GM19035 (cell line): ENCODE measurements at regions not wholly inside any gene's neighbourhood (a gene's known extent, or its start where the extent isn't known, plus 50 kb on each side); places are given as distances from the start of the nearest gene placed in this dataset.
"Not testable (repeated sequence)": the region's sequence is repeated elsewhere in the genome, so short reads cannot be mapped to it uniquely, and the experiment has no call there.

Experiments
- ATAC-seq: cut with Tn5 transposase; IDR thresholded peaks from one replicate; pipeline ENCODE4 v1.9.1; 2021; ENCODE audit not compliant: unreplicated experiment

GRCh38 chr1:118575060-118575459 lies 390.0 kb upstream of the SPAG17 start:
- ATAC-seq: no peak

GRCh38 chr1:118564961-118565703 lies 380.1 kb upstream of the SPAG17 start:
- no peak for ATAC-seq

- no peak for ATAC-seq
Observed at GRCh38 chr1:118563981-118564951, 379.2 kb upstream of the SPAG17 start.

DNA sequence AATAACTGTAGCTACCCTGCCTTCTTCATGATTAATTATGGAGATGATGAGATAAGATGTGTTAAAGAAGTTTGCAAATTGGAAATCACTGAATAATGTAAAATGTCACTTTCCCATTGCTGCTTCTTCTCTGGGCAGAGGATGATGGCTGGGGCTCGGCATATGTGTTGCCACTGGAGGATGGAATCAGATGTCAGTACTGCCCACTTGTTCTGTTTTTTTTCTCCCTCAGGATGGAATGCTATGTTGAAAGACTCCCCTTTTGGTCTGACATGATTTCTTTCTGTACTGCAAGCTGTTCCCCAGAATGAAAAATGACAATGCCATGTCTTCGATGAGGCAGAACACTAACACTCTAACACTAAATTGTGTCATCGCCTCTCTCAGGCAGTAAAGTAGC lies 373.9 kb upstream of the SPAG17 start:
- ATAC-seq: no peak

GRCh38 chr1:118556936-118557335 lies 371.9 kb upstream of the SPAG17 start:
- ATAC-seq: no peak

GRCh38 chr1:118555638-118556037 lies 370.6 kb upstream of the SPAG17 start:
- no peak for ATAC-seq

DNA sequence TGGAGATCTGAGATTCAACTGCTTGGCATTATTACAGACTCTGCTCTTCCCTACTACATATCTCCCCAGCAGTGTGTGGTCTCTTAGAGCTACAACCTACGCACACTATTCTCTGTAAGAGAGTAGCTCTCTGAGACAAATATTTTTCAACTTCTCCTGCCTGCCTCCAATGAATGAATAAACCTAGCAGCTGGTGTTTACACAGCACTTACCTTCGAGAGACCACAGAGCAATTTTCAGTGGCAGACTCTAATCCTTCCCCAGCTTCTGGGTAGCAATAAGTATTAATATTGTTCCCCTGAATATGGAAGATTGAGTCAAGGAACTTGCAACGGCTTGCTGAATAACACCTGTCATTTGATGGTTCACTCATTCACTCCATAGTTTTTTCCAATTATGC lies 350.9 kb upstream of the SPAG17 start:
- no peak for ATAC-seq

DNA sequence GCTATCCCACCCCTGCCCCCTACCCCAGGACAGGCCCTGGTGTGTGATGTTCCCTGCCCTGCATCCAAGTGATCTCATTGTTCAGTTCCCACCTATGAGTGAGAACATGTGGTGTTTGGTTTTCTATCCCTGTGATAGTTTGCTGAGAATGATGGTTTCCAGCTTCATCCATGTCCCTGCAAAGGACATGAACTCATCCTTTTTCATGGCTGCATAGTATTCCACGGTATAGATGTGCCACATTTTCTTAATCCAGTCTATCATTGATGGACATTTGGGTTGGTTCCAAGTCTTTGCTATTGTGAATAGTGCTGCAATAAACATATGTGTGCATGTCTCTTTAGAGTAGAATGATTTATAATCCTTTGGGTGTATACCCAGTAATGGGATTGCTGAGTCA lies 326.9 kb upstream of the SPAG17 start:
- not testable (repeated sequence) for ATAC-seq

- ATAC-seq: no peak
Observed at GRCh38 chr1:118504867-118505266, 319.8 kb upstream of the SPAG17 start.

GRCh38 chr1:118504221-118504644 lies 319.2 kb upstream of the SPAG17 start:
- no peak for ATAC-seq

- ATAC-seq: no peak
Observed at GRCh38 chr1:118503752-118504151, 318.7 kb upstream of the SPAG17 start.

- no peak for ATAC-seq
Observed at GRCh38 chr1:118494998-118495397, 310.0 kb upstream of the SPAG17 start.

GRCh38 chr1:118488787-118489186 lies 303.8 kb upstream of the SPAG17 start:
- ATAC-seq: no peak

DNA sequence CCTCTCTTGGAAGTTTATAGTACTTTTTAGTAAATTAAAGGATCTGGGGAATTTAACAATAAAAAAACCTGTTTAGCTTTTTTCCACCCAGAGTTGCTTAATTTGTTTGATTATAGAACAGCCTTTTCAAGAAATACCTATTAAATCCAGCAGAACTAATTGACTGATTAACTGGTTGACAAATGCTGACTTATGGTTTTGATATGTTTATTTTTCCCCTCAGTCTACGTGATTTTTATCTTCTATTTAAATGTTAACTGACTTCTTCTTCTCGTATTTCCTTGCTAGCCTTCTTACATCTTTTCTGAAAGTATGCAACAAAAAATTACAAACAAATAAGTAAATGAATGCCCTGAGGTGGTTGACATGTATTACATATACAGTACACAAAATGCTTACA lies 302.9 kb upstream of the SPAG17 start:
- ATAC-seq: no peak

DNA sequence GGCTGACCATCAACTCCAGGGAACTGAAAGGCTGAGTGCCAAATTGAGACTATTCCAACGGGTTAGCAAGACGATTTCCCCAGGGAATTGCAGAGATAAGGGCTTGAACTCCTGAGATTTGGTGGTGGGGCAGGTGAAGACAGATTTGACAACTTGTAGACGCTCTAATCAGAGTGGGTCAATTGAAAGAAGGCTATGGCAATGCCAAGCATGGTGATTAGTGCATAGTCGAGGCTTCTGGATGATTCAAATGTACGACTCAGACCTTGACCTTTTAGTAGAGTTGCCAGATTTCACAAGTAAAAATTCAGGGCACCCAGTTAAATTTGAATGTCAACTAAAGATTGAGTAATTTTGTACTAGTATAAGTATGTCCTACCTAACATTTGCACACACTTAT lies 302.1 kb upstream of the SPAG17 start:
- ATAC-seq: no peak

- no peak for ATAC-seq
Observed at GRCh38 chr1:118486199-118486598, 301.2 kb upstream of the SPAG17 start.

DNA sequence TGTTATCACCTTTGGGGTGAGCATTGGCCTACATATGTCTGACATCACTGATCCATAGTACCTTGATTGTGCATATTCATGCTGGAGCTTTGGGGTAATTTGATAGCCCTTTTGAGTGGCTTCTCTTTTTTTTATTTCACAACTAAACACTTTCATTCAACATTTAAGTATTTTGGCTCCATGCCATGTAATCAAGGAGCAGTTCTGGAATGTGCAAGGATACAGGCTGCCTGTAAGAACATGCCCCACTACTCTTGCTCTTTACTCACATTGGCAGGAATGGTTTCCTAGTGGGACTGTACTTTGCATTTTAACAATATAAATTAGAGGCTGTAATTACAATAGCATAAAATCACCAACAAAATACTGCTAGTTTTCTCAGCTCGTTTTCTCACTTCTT lies 300.7 kb upstream of the SPAG17 start:
- no peak for ATAC-seq

DNA sequence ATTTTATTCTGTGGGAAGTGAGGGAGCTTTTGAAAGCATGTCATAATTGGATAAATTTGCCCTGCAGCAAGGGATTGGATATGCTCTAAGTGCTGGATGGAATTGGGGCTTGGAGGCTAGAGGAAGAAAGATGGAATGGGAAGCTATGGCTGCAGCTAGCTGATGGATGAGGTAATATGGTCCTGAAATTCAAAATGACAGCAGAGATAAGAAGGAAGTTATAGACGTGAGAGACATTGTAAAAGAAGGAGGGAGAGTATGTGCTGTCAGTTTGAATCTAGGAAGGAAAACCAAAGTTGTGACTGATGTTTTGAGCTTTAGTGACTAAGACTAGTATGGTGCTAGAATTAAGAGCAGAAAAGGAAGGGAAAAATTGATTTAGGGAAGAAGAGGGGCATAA lies 299.9 kb upstream of the SPAG17 start:
- ATAC-seq: no peak

DNA sequence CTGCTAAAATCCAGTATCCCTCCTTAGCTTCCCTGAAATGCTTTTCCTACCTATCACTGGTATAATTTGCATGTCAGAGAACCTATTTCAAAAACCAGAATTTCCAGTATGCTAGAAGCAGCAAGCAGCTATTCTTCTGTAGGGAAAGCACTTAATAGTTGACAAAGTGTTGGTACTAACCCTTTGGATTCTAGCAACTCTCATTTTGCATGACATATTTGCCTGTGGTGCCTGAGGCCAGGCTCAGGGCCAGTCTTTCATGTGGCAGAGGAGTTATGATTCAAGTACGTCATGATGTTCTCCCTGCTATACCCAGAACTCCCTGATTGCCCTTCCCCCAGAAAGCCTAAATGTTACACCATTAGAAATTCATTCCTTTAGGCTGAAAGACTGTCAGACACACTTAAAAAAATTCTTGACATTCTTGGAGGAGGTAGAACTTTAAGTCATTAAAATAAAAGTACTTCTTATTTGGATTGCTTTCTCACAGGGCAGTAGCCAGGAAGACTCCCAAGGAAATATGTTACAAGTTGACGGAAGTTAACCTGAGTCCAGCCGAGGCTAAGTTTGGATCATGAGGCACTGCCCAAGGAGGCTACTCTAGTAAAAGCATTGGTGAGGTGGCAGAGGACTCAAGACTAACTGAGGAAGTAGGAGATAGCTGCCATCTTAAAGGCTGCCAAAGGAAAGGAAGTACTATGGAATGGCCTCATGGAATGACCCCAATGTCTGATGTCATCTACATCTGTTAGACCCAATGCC lies 298.4 kb upstream of the SPAG17 start:
- ATAC-seq: no peak

GRCh38 chr1:118481126-118481525 lies 296.1 kb upstream of the SPAG17 start:
- no peak for ATAC-seq

GRCh38 chr1:118479351-118479750 lies 294.3 kb upstream of the SPAG17 start:
- no peak for ATAC-seq
